ENCODE measurements at regions not wholly inside any gene's neighbourhood (a gene's known extent, or its start where the extent isn't known, plus 50 kb on each side); places are given as distances from the start of the nearest gene placed in this dataset.

DNA sequence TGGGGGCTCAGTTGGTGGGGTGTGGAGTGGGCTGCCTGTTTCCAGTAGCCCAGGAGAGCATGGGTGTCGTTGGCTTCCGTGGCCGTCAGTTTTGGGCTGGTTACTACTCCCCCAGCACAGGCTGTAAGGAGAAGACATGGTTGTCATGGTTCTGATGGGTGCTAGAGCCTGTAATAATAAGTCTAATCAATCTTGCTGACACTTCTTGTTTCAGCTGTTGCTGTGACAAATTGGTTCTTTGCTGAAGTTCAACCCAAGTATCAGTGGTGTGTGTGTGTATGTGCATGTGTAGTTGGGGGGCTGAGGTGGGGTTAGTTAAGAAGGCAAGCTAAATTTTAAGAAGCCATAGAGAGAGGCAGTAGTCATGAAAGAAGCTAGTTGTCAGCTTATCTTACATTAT, 61.3 kb upstream of the DBX1 start:
- Histone ChIP-seq H3K27ac (ENCODE audit: low read depth, low read length, poor library complexity, severe bottlenecking) (no peak overlapping the region), H3K36me3 (ENCODE audit: insufficient read depth, low read length) (no peaks in the 10 kb centered on the region), H3K9me3 (ENCODE audit: low read length) (no peaks in the 10 kb centered on the region), H3K4me2 (ENCODE audit: low read length) (no peak overlapping the region), H2AFZ (ENCODE audit: low read length) (no peak overlapping the region), H3K79me2 (ENCODE audit: insufficient read depth, low read depth, low read length) (no peaks in the 10 kb centered on the region), H3K4me3 (ENCODE audit: low read depth, low read length, poor library complexity, severe bottlenecking) (no peak overlapping the region), H3K4me1 (ENCODE audit: insufficient read depth, low read length, poor library complexity, severe bottlenecking) (no peaks in the 10 kb centered on the region), H4K20me1 (ENCODE audit: insufficient read depth, low read length) (no peaks in the 10 kb centered on the region), H3K9me2 (ENCODE audit: insufficient read depth, low read length) (no peaks in the 10 kb centered on the region)
- CTCF ChIA-PET (ENCODE audit: unreplicated experiment) = no interaction called here
- POLR2A ChIA-PET = interaction anchor here (0.5 kb wide), 1 partner anchor 20 kb away, joined by 3 read pairs; no protein-coding TSS in a partner anchor
- DNase-seq (ENCODE audit: low spot score) = no peak
- intact Hi-C loops (cut with micrococcal nuclease; ENCODE audit: unreplicated experiment) = no loop called here
- no TSS peak for BruUV-seq (replicated peaks)
- TF ChIP-seq EZH2phosphoT487 (IDR thresholded peaks at IDR 0.05; ENCODE audit: borderline replicate concordance, low read depth, low read length) (no peak), CTCF (conservative IDR thresholded peaks at IDR 0.05; ENCODE audit: low read length) (no peak)

DNA sequence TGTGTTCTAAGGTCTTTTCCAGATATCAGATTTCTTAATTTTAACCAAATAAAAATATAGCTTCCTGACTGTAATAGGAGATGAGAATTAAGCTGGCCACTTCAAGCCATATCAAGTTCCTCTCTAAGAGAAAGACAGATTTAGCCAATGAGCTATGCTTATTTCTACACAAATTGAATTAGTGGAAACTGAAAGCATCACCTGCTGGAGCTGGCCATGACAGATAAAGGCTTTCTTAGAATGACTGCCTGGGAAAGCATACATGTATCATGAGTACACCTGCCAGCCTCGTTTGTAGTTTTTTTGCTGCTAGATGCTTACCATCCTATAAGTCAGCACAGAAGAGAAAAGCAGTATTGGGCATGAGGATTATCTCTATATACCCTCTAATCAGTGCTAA, 53.5 kb upstream of the DBX1 start:
- H3K9me3 ChIP-seq (ENCODE audit: low read length) = no peaks in the 10 kb centered on the region
- DNase-seq (ENCODE audit: low spot score) = no peak
- no TSS peak for BruUV-seq (replicated peaks)
- H2AFZ ChIP-seq (ENCODE audit: low read length) = no peak overlapping the region
- no peaks in the 10 kb centered on the region for H4K20me1 ChIP-seq (ENCODE audit: insufficient read depth, low read length)
- H3K36me3 ChIP-seq (ENCODE audit: insufficient read depth, low read length) = no peaks in the 10 kb centered on the region
- no peaks in the 10 kb centered on the region for H3K4me1 ChIP-seq (ENCODE audit: insufficient read depth, low read length, poor library complexity, severe bottlenecking)
- TF ChIP-seq CTCF (conservative IDR thresholded peaks at IDR 0.05; ENCODE audit: low read length) = no peak
- no peak for TF ChIP-seq EZH2phosphoT487 (IDR thresholded peaks at IDR 0.05; ENCODE audit: borderline replicate concordance, low read depth, low read length)
- no peaks in the 10 kb centered on the region for H3K79me2 ChIP-seq (ENCODE audit: insufficient read depth, low read depth, low read length)
- no peak overlapping the region for H3K4me3 ChIP-seq (ENCODE audit: low read depth, low read length, poor library complexity, severe bottlenecking)
- no peak overlapping the region for H3K4me2 ChIP-seq (ENCODE audit: low read length)
- intact Hi-C loops (cut with micrococcal nuclease; ENCODE audit: unreplicated experiment) = no loop called here
- POLR2A ChIA-PET = no interaction called here
- no peaks in the 10 kb centered on the region for H3K9me2 ChIP-seq (ENCODE audit: insufficient read depth, low read length)
- CTCF ChIA-PET (ENCODE audit: unreplicated experiment) = no interaction called here
- H3K27ac ChIP-seq (ENCODE audit: low read depth, low read length, poor library complexity, severe bottlenecking) = no peak overlapping the region

DNA sequence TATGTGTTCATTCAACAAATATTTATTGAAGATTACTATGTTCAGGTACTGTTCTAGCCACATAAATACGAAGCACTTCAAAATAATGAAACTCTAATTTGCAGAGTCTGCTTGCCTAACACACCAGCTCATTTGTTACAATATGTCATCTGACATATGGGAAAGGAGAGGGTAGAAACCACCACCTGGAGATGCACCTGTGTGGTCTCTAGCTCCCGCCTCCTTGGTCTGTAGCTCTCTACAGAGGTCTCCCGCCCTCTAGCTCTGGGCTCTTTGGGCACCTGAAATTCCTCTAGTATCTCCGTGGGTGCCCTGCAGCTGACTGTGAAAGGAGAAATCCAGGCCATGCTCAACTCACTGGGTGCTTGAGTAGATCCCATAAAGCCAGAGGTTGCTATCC, 51.4 kb upstream of the DBX1 start:
- Histone ChIP-seq H4K20me1 (ENCODE audit: insufficient read depth, low read length) (no peaks in the 10 kb centered on the region), H2AFZ (ENCODE audit: low read length) (no peak overlapping the region), H3K79me2 (ENCODE audit: insufficient read depth, low read depth, low read length) (no peaks in the 10 kb centered on the region), H3K36me3 (ENCODE audit: insufficient read depth, low read length) (no peaks in the 10 kb centered on the region), H3K9me2 (ENCODE audit: insufficient read depth, low read length) (no peaks in the 10 kb centered on the region), H3K9me3 (ENCODE audit: low read length) (no peaks in the 10 kb centered on the region), H3K27ac (ENCODE audit: low read depth, low read length, poor library complexity, severe bottlenecking) (no peak overlapping the region), H3K4me3 (ENCODE audit: low read depth, low read length, poor library complexity, severe bottlenecking) (no peak overlapping the region), H3K4me2 (ENCODE audit: low read length) (no peak overlapping the region), H3K4me1 (ENCODE audit: insufficient read depth, low read length, poor library complexity, severe bottlenecking) (no peaks in the 10 kb centered on the region)
- DNase-seq (ENCODE audit: low spot score) = no peak
- intact Hi-C loops (cut with micrococcal nuclease; ENCODE audit: unreplicated experiment) = no loop called here
- TF ChIP-seq CTCF (conservative IDR thresholded peaks at IDR 0.05; ENCODE audit: low read length) = no peak
- TF ChIP-seq EZH2phosphoT487 (IDR thresholded peaks at IDR 0.05; ENCODE audit: borderline replicate concordance, low read depth, low read length) = no peak
- ChIA-PET POLR2A (no interaction called here), CTCF (ENCODE audit: unreplicated experiment) (no interaction called here)
- BruUV-seq (replicated peaks) = no TSS peak

Data from OCI-LY7 (cell line).